Upper lobe of left lung (tissue), 4 donors: ENCODE measurements at regions not wholly inside any gene's neighbourhood (a gene's known extent, or its start where the extent isn't known, plus 50 kb on each side); places are given as distances from the start of the nearest gene placed in this dataset.

Source experiments
- POLR2AphosphoS5 ChIP-seq, 2 donors: sonication (generic); formaldehyde crosslinking; IDR thresholded peaks; one replicate each; pipeline ENCODE4 v1.5.1; 2017; ENCODE audit warnings: antibody characterized with exemption in 2 of 2
- TF ChIP-seq, protein P1 (sequence below), 6 experiments: fragments of 450-650 bp in 4 of 6; fragments of 200-600 bp in 2 of 6; sonication (generic) in 2 of 6; IDR thresholded peaks; one replicate each; pipeline ENCODE4 v1.5.1; 2016 to 2019; ENCODE audit warnings: antibody characterized with exemption in 6 of 6

DNA sequence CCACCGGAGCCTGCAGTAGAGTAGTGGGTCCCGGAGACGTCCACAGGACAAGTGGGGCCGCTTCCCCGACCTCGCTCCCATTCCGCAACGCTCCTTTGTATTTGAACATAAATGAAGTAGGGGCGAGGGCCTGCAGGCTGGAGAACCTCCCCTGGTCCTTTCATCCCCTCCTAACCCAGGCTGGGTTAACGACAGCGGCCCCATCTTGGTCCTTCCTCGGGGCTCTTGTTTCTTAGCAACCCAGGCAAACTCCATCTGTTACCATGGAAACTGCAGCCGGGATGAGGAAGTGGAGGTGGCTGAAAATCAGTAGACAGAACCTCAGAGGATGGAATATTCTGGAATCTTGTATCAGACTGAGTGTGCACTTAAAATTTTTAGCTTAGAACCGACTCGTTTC, 132.6 kb upstream of the USP29 start:
- TF ChIP-seq, protein P1, sequence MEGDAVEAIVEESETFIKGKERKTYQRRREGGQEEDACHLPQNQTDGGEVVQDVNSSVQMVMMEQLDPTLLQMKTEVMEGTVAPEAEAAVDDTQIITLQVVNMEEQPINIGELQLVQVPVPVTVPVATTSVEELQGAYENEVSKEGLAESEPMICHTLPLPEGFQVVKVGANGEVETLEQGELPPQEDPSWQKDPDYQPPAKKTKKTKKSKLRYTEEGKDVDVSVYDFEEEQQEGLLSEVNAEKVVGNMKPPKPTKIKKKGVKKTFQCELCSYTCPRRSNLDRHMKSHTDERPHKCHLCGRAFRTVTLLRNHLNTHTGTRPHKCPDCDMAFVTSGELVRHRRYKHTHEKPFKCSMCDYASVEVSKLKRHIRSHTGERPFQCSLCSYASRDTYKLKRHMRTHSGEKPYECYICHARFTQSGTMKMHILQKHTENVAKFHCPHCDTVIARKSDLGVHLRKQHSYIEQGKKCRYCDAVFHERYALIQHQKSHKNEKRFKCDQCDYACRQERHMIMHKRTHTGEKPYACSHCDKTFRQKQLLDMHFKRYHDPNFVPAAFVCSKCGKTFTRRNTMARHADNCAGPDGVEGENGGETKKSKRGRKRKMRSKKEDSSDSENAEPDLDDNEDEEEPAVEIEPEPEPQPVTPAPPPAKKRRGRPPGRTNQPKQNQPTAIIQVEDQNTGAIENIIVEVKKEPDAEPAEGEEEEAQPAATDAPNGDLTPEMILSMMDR (IDR thresholded peaks at IDR 0.05): no peak
- TF ChIP-seq POLR2AphosphoS5 (IDR thresholded peaks at IDR 0.05): no peak
